Astrocyte (in vitro differentiated cells and primary cell): ENCODE measurements at regions not wholly inside any gene's neighbourhood (a gene's known extent, or its start where the extent isn't known, plus 50 kb on each side); places are given as distances from the start of the nearest gene placed in this dataset.

ENCODE experiments used
- CTCF ChIP-seq: IDR thresholded peaks from 2 replicates; pipeline ENCODE4 v1.5.1; 2011; ENCODE audit warnings: low read depth, mild to moderate bottlenecking, inconsistent platforms, low read length, moderate library complexity; ENCODE audit not compliant: insufficient read depth
- EZH2 ChIP-seq: IDR thresholded peaks from 2 replicates; pipeline ENCODE4 v1.6.1; 2012; ENCODE audit warnings: mild to moderate bottlenecking, low read length, inconsistent platforms; ENCODE audit not compliant: insufficient read depth

GRCh38 chr21:38659936-38660332 lies 145.8 kb upstream of the ETS2 start:
- no peak for TF ChIP-seq EZH2
- no peak for TF ChIP-seq CTCF
